Fibroblast of skin of left biceps (primary cell): ENCODE measurements at regions not wholly inside any gene's neighbourhood (a gene's known extent, or its start where the extent isn't known, plus 50 kb on each side); places are given as distances from the start of the nearest gene placed in this dataset.

Source experiments
- DNase-seq, 2 experiments: peaks; one replicate each; pipeline ENCODE4 v3.0.0-alpha.2; 2013; ENCODE audit warnings: low read depth in 2 of 2

DNA sequence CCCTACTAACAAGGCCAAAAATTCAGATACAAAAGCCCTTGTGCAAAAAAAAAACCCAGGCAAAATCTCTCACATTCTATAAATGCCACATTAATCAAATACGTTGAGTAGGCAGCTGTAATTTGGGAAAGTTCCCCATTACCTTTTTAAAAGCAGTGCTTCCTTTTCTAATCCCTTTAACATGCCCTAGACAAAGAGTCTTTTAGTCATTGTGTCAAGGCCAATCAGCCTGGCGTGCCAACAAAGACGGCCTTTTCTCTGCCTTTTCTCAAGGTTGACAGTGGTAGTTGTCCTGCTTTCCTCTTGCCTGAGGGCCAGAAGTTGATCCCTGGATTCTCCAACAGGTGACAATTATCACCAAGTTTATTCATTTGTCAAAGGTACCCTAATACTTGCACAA, 62.5 kb upstream of the METAP2 start:
- no peak for DNase-seq

DNA sequence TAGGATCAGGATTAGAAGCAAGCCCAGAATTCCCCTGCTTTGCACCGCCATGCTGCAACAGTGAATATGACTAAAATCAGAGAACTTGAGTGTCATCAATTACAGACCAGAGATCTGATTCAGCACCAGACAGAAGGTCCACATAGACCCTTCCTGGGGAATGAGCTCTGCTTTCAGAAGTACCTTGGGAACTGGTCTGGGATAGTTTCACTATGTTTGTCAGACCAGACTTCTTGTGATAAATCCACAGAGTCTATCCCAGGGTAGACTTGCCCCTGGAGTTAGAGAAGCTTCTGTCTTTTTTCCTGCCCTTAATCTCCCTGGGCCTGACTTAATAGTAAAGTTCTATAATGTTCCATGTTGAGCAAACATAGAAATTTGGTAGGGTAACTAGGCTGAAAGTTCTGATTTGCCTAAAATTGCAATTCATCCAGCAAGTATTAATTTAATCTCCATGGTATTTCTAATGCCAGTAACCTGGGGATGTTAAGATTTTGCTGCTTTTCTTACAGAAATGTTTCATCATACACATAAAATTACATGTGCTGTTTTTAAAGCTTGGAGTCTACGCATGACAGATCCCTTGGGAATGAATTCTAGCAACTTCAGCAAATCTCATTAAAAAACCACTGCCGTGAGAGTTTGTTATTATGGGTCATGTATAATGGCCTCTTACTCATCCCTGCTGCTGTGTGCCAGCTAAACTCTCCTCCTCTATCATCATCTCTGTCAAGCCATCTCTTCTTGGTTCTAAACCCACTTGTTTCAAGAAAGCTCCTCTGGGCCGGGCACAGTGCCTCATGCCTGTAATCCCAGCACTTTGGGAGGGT, 61.3 kb upstream of the METAP2 start:
- peak; percentile 98 to 99 for DNase-seq

DNA sequence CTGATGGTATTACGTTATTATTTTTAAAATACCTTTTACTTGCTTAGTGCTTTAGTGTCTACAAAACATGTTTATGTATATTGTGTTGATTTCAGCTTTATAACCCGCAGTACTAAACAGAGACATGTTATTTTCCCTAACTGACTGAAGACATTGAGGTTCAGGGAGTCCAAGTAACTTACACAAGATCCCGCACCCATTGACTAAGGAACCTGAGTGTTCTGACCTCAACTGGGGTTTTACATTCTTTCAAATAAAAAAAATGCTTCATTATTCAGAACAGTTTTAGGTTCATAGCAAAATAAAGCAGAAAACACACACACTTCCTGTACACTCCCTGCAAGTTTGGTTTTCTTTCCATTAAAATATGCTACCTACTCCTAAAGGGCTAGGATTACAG, 60.4 kb upstream of the METAP2 start:
- peak in 1 of 2 experiments; percentile 35 for DNase-seq

DNA sequence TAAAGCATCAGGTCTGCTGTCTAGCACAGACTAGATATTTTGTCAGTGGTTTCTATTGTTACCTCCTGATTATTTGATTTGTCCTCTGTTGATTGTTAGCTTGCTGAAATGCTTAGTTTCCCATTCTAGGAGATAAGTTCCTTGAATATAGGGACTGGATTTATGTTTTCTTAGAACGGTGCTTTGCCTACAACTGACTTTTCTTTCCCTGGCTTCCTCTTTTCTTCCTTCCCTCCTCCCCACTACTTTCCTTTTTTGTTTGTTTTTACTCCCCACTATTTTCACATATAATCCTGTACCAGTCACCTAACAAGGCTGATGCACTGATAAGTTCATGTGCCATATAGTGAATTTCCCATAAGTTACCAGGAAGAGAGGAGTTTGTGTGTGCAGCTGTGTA, 58.5 kb upstream of the METAP2 start:
- no peak for DNase-seq

DNA sequence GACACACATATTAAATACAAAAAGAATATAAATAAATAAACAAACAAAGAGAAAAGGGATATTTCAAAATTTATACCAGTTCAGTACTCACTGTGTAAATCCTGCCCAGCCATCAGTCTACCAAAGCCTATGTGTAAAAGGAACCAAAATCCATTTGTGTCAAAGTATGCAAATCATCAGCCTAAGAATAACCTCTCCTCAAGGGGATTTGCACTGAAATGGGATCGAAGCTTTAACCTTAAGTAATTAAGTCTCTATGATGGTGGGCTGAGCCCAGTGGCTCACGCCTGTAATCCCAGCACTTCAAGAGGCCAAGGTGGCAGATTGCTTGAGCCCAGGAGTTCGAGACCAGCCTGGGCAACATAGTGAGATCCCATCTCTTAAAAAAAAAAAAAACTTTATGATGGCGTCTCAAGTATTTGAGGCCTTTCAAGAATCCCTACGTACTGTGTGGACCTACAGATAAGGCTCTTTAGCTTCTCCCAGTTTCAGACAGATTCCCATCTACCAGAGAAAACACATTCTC, 57.8 kb upstream of the METAP2 start:
- DNase-seq = no peak

DNA sequence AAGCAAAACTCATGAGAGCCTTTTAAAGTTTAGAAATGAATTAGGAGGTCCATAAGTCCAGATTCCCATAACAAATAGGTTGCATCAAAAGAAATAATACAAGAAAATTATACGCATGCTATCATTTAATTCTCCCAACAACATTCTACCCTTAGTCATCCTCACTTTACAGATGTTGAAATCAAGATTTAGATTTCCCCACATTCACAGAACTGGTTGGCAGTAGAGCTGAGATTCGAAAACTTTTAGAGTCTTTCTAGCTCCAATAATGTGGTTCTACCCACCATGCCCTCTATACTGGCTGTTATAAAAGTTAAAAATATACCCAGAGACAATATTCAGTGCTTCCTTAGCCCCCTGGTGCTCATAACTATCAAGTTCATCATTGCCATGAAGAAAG, 56.6 kb upstream of the METAP2 start:
- DNase-seq = no peak

DNA sequence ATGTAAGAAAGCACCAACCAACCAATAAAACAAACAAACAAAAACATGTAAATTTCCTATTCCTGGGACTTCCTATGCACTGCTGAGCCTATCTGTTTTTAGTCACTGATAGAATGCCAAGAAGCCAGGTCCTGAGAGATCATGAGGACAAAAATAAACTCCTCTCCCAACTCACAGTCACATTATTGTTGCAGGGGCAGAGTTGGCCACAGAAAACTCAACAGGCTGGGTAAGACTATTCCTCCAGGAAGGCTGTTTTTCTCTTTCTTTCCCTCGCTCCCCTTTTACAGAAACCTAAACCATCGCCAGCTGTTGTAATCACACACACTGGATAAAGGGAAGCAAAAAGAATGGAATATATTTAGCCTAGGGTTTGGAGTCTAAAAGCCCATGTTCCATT, 55.8 kb upstream of the METAP2 start:
- DNase-seq = no peak
